ENCODE measurements at regions not wholly inside any gene's neighbourhood (a gene's known extent, or its start where the extent isn't known, plus 50 kb on each side); places are given as distances from the start of the nearest gene placed in this dataset.

- TF ChIP-seq CTCF (IDR thresholded peaks at IDR 0.05) (no peak), POLR2A (IDR thresholded peaks at IDR 0.05) (no peak)
These were observed 91.0 kb upstream of the GPR26 start for GRCh38 chr10:123575105-123575504.
